GM12878 (cell line): ENCODE measurements at regions not wholly inside any gene's neighbourhood (a gene's known extent, or its start where the extent isn't known, plus 50 kb on each side); places are given as distances from the start of the nearest gene placed in this dataset.

Experiments
- ATAC-seq: fragments of 200-7000 bp; cut with Tn5 transposase; 3 replicates; pipeline ENCODE4 v1.9.1; 2020; ENCODE audit warnings: mild to moderate bottlenecking, moderate library complexity
- BruUV-seq: library from RNA; stranded (reverse); fragments of 400-500 nt; replicated peaks from 2 replicates; lab custom pipeline; 2021; lab: Mats Ljungman, UMichigan
- CTCF ChIA-PET: fragments of 300-600 bp; sonication (Branson Sonifier 250); formaldehyde crosslinking; extraction: SDS; loops from one replicate; lab custom pipeline; 2021; ENCODE audit warnings: inconsistent platforms; lab: Yijun Ruan, JAX
- POLR2A ChIA-PET: fragments of 350-600 bp; formaldehyde crosslinking; extraction: SDS; loops from one replicate; lab custom pipeline; 2021; ENCODE audit warnings: inconsistent platforms; lab: Charles Lee
- RAD21 ChIA-PET: fragments of 300-600 bp; sonication (Branson Sonifier 250); formaldehyde crosslinking; loops from one replicate; lab custom pipeline; 2023; ENCODE audit warnings: antibody characterized with exemption; ENCODE audit not compliant: unreplicated experiment; lab: Charles Lee
- SMC1A ChIA-PET: fragments of 300-600 bp; sonication (Branson Sonifier 250); formaldehyde crosslinking; loops from one replicate; lab custom pipeline; 2023; ENCODE audit not compliant: unreplicated experiment, uncharacterized antibody; lab: Charles Lee
- DNase-seq: peaks from one replicate; pipeline ENCODE4 v3.0.0-alpha.2; 2011; ENCODE audit warnings: low read depth, low spot score
- FAIRE-seq: peaks from 3 replicates; lab custom pipeline; 2011; peaks lifted over from hg19 to GRCh38; lab: Jason Lieb, UNC
- H2AFZ ChIP-seq: 2 replicates; pipeline ENCODE4 v1.6.0; 2011; ENCODE audit warnings: low read depth, low read length, control low read depth; ENCODE audit not compliant: control insufficient read depth
- H3K27ac ChIP-seq: 2 replicates; pipeline ENCODE4 v1.5.1; 2011; ENCODE audit warnings: control low read depth; ENCODE audit not compliant: control insufficient read depth, insufficient read depth
- H3K27me3 ChIP-seq, 2 experiments: replicated peaks in 1 of 2; 2 replicates each; pipeline versions ENCODE4 v1.6.0 to v1.6.1; 2011; ENCODE audit warnings: low read length in 1 of 2; ENCODE audit not compliant: control insufficient read depth in 2 of 2, insufficient read depth in 2 of 2
- H3K36me3 ChIP-seq, 2 experiments: 2 replicates each; pipeline ENCODE4 v1.5.1; 2011; ENCODE audit warnings: low read length in 1 of 2; ENCODE audit not compliant: control insufficient read depth in 2 of 2, insufficient read depth in 2 of 2
- H3K4me1 ChIP-seq: 2 replicates; pipeline ENCODE4 v1.6.1; 2011; ENCODE audit warnings: mild to moderate bottlenecking, low read length, moderate library complexity, mixed read lengths; ENCODE audit not compliant: control insufficient read depth, insufficient read depth
- H3K4me2 ChIP-seq: 2 replicates; pipeline ENCODE4 v1.6.0; 2011; ENCODE audit warnings: control low read depth; ENCODE audit not compliant: control insufficient read depth, insufficient read depth
- H3K4me3 ChIP-seq: fragments of 200-600 bp; sonication (generic); 2 replicates; pipeline ENCODE4 v1.5.1; 2016
- H3K79me2 ChIP-seq: 2 replicates; pipeline ENCODE4 v1.6.0; 2011; ENCODE audit warnings: low read length; ENCODE audit not compliant: control insufficient read depth, insufficient read depth
- H3K9ac ChIP-seq: 2 replicates; pipeline ENCODE4 v1.8.0; 2011; ENCODE audit warnings: low read length, control low read depth, mixed read lengths; ENCODE audit not compliant: control insufficient read depth, insufficient read depth
- H3K9me3 ChIP-seq: replicated peaks from 3 replicates; pipeline ENCODE4 v1.5.1; 2011; ENCODE audit warnings: mild to moderate bottlenecking, low read length; ENCODE audit not compliant: control insufficient read depth, insufficient read depth
- H4K20me1 ChIP-seq: 2 replicates; pipeline ENCODE4 v1.6.0; 2011; ENCODE audit not compliant: control insufficient read depth, insufficient read depth
- BACH1 ChIP-seq: fragments of 450-650 bp; IDR thresholded peaks from 2 replicates; pipeline ENCODE4 v1.6.1; 2017; ENCODE audit warnings: mild to moderate bottlenecking, borderline replicate concordance
- BCL11A ChIP-seq: IDR thresholded peaks from 2 replicates; pipeline ENCODE4 v1.6.1; 2011; ENCODE audit warnings: low read depth, low read length
- BRCA1 ChIP-seq: IDR thresholded peaks from 2 replicates; pipeline ENCODE4 v1.6.1; 2011; ENCODE audit warnings: low read depth, low read length, improper control_type of control experiment
- FOXM1 ChIP-seq: IDR thresholded peaks from 2 replicates; pipeline ENCODE4 v1.6.1; 2012; ENCODE audit warnings: low read depth, mild to moderate bottlenecking, inconsistent platforms, low read length, moderate library complexity
- MEF2A ChIP-seq: IDR thresholded peaks from 2 replicates; pipeline ENCODE4 v1.6.1; 2011; ENCODE audit warnings: low read depth, mild to moderate bottlenecking, low read length, moderate library complexity; ENCODE audit not compliant: insufficient read depth
- MYB ChIP-seq: fragments of 150-350 bp; IDR thresholded peaks from 2 replicates; pipeline ENCODE4 v1.6.1; 2014; ENCODE audit warnings: mild to moderate bottlenecking, low read depth, low read length, borderline replicate concordance
- MYC ChIP-seq: IDR thresholded peaks from 2 replicates; pipeline ENCODE4 v1.6.1; 2011; ENCODE audit warnings: mild to moderate bottlenecking, low read length, moderate library complexity, inconsistent platforms; ENCODE audit not compliant: insufficient read depth, insufficient replicate concordance, insufficient read length, severe bottlenecking
- PAX8 ChIP-seq: fragments of 450-650 bp; IDR thresholded peaks from 2 replicates; pipeline ENCODE4 v1.6.1; 2017; ENCODE audit warnings: mild to moderate bottlenecking, moderate library complexity
- POLR2AphosphoS5 ChIP-seq: IDR thresholded peaks from 2 replicates; pipeline ENCODE4 v1.6.1; 2011; ENCODE audit warnings: mild to moderate bottlenecking, low read length, inconsistent platforms
- POU2F2 ChIP-seq: IDR thresholded peaks from 3 replicates; pipeline ENCODE4 v1.6.1; 2011; ENCODE audit warnings: low read depth, mild to moderate bottlenecking, low read length, borderline replicate concordance
- TCF7 ChIP-seq: IDR thresholded peaks from 2 replicates; pipeline ENCODE4 v1.6.1; 2014; ENCODE audit warnings: antibody characterized with exemption, borderline replicate concordance
- USF2 ChIP-seq: IDR thresholded peaks from 2 replicates; pipeline ENCODE4 v1.6.1; 2011; ENCODE audit warnings: low read depth, low read length, improper control_type of control experiment, borderline replicate concordance
- ZSCAN29 ChIP-seq: fragments of 450-650 bp; IDR thresholded peaks from 2 replicates; pipeline ENCODE4 v1.6.1; 2017; ENCODE audit warnings: mild to moderate bottlenecking, moderate library complexity
- WGBS: methylation state at CpG from one replicate; pipeline ENCODE4 v1.1.6; 2016; ENCODE audit warnings: low lambda C conversion rate; ENCODE audit not compliant: insufficient replicate concordance, insufficient coverage; ENCODE audit errors: missing lambda C conversion rate; 5-methylcytosine and 5-hydroxymethylcytosine counted together
- in situ Hi-C: fragments of 300-500 bp; cut with MboI; formaldehyde crosslinking; loops from 9 replicates; pipeline ENCODE4 v1.14.3; 2018; ENCODE audit warnings: mixed read lengths
- intact Hi-C: fragments of 100-400 bp; cut with micrococcal nuclease; formaldehyde crosslinking; loops from one replicate; pipeline ENCODE4 v1.14.2; 2022; ENCODE audit not compliant: unreplicated experiment
- TF ChIP-seq, protein P1 (sequence below): fragments of 150-350 bp; IDR thresholded peaks from 2 replicates; pipeline ENCODE4 v1.6.1; 2014; ENCODE audit warnings: mild to moderate bottlenecking, low read depth, low read length

GRCh38 chr9:16970321-16970720 is 99.9 kb upstream of the BNC2 start:
- no peak overlapping the region for H3K4me3 ChIP-seq
- no peak overlapping the region for H3K9ac ChIP-seq
- no peaks in the 10 kb centered on the region for H3K27me3 ChIP-seq
- SMC1A ChIA-PET: no interaction called here
- FAIRE-seq: no peak
- 17% methylated on average over 3 of the region's 3 CpGs for WGBS
- no peak overlapping the region for H3K27ac ChIP-seq
- in situ Hi-C loops (no loop called here), intact Hi-C loops (no loop called here)
- no peak overlapping the region for H3K4me2 ChIP-seq
- no peaks in the 10 kb centered on the region; the same call in 2 of the 3 replicates for H3K9me3 ChIP-seq
- DNase-seq: no peak
- H3K36me3 ChIP-seq: no peaks in the 10 kb centered on the region
- RAD21 ChIA-PET: no interaction called here
- H3K79me2 ChIP-seq: no peaks in the 10 kb centered on the region
- no TSS peak for BruUV-seq
- TF ChIP-seq ZSCAN29 (no peak), MEF2A (no peak), TCF7 (no peak), USF2 (no peak)
- TF ChIP-seq, protein P1, sequence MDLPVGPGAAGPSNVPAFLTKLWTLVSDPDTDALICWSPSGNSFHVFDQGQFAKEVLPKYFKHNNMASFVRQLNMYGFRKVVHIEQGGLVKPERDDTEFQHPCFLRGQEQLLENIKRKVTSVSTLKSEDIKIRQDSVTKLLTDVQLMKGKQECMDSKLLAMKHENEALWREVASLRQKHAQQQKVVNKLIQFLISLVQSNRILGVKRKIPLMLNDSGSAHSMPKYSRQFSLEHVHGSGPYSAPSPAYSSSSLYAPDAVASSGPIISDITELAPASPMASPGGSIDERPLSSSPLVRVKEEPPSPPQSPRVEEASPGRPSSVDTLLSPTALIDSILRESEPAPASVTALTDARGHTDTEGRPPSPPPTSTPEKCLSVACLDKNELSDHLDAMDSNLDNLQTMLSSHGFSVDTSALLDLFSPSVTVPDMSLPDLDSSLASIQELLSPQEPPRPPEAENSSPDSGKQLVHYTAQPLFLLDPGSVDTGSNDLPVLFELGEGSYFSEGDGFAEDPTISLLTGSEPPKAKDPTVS: no peak
- no peak overlapping the region for H2AFZ ChIP-seq
- no peak for ATAC-seq
- POLR2A ChIA-PET: no interaction called here
- no peaks in the 10 kb centered on the region for H3K4me1 ChIP-seq
- CTCF ChIA-PET: no interaction called here
- H4K20me1 ChIP-seq: no peaks in the 10 kb centered on the region

GRCh38 chr9:16964228-16964627 is 93.8 kb upstream of the BNC2 start:
- no peak for TF ChIP-seq POLR2AphosphoS5
- no peak for TF ChIP-seq POU2F2
- TF ChIP-seq FOXM1: no peak
- TF ChIP-seq PAX8: no peak
- no peak for TF ChIP-seq MYB
- TF ChIP-seq MYC: no peak
- TF ChIP-seq BCL11A: no peak
- no peak for TF ChIP-seq BRCA1
- TF ChIP-seq USF2: no peak
- TF ChIP-seq BACH1: no peak
- no peaks in the 10 kb centered on the region; the same call in 2 of the 3 replicates for H3K9me3 ChIP-seq
- no peaks in the 10 kb centered on the region for H3K4me1 ChIP-seq
- ChIA-PET RAD21 (no interaction called here), CTCF (no interaction called here), POLR2A (no interaction called here), SMC1A (no interaction called here)
- H4K20me1 ChIP-seq: no peaks in the 10 kb centered on the region
- DNase-seq (no peak), ATAC-seq (no peak), FAIRE-seq (no peak)
- no peaks in the 10 kb centered on the region for H3K27me3 ChIP-seq
- 67% methylated on average over 10 of the region's 10 CpGs for WGBS
- no TSS peak for BruUV-seq
- no peak overlapping the region for H3K27ac ChIP-seq
- H2AFZ ChIP-seq: no peak overlapping the region
- no peak overlapping the region for H3K4me2 ChIP-seq
- no peak overlapping the region for H3K4me3 ChIP-seq
- H3K36me3 ChIP-seq: no peaks in the 10 kb centered on the region
- no peaks in the 10 kb centered on the region for H3K79me2 ChIP-seq
- no peak overlapping the region for H3K9ac ChIP-seq
- in situ Hi-C loops: no loop called here
- intact Hi-C loops: no loop called here
